SK-N-SH (cell line): ENCODE measurements at regions not wholly inside any gene's neighbourhood (a gene's known extent, or its start where the extent isn't known, plus 50 kb on each side); places are given as distances from the start of the nearest gene placed in this dataset.

Experiments used
- CTCF ChIA-PET: fragments of 300-600, 350-600 bp; formaldehyde crosslinking; extraction: SDS; loops from one replicate; lab custom pipeline; 2021; lab: Yijun Ruan, JAX
- POLR2A ChIA-PET: fragments of 350-600 bp; sonication (Branson Sonifier 250); formaldehyde crosslinking; extraction: SDS; loops from one replicate; lab custom pipeline; 2020; ENCODE audit warnings: antibody characterized with exemption, inconsistent platforms; lab: Yijun Ruan, JAX
- DNase-seq: peaks from one replicate; pipeline ENCODE4 v3.0.0; 2012
- H2AFZ ChIP-seq: fragments of 200-600 bp; sonication (generic); 2 replicates; pipeline ENCODE4 v1.8.1; 2016; ENCODE audit warnings: antibody characterized with exemption, mild to moderate bottlenecking, low read depth
- H3F3A ChIP-seq: fragments of 200-600 bp; sonication (generic); replicated peaks from 2 replicates; pipeline ENCODE3; 2016; ENCODE audit warnings: antibody characterized with exemption, mild to moderate bottlenecking; ENCODE audit not compliant: insufficient read depth
- H3K27ac ChIP-seq, 2 experiments: fragments of 200-500 bp in 1 of 2; fragments of 200-600 bp in 1 of 2; sonication (Bioruptor generic) in 1 of 2; sonication (generic), shearing (Covaris generic) in 1 of 2; 2 replicates each; pipeline versions ENCODE4 v1.5.1 to v1.6.1; 2014 to 2016; ENCODE audit warnings: low read depth in 2 of 2, inconsistent platforms in 1 of 2, low read length in 1 of 2, mild to moderate bottlenecking in 1 of 2, mixed read lengths in 1 of 2
- H3K27me3 ChIP-seq: fragments of 200-600 bp; sonication (generic), shearing (Covaris generic); 2 replicates; pipeline ENCODE4 v1.6.1; 2016; ENCODE audit warnings: mixed run types; ENCODE audit not compliant: insufficient read depth
- H3K36me3 ChIP-seq, 2 experiments: fragments of 200-500 bp in 1 of 2; fragments of 200-600 bp in 1 of 2; sonication (Bioruptor generic) in 1 of 2; sonication (generic) in 1 of 2; replicated peaks in 1 of 2; 2 replicates each; pipeline versions ENCODE3 to v1.5.1; 2014 to 2016; ENCODE audit warnings: low read length in 1 of 2, mild to moderate bottlenecking in 1 of 2; ENCODE audit not compliant: insufficient read depth in 2 of 2, control insufficient read depth in 1 of 2
- H3K4me1 ChIP-seq, 2 experiments: fragments of 200-500 bp in 1 of 2; fragments of 200-600 bp in 1 of 2; sonication (Bioruptor generic) in 1 of 2; sonication (generic), shearing (Covaris generic) in 1 of 2; 2 replicates each; pipeline versions ENCODE4 v1.5.1 to v1.6.1; 2014 to 2016; ENCODE audit warnings: low read depth in 1 of 2, low read length in 1 of 2, mixed run types in 1 of 2; ENCODE audit not compliant: insufficient read depth in 2 of 2, control insufficient read depth in 1 of 2
- H3K4me2 ChIP-seq: fragments of 200-600 bp; sonication (generic), shearing (Covaris generic); 2 replicates; pipeline ENCODE4 v1.6.1; 2017; ENCODE audit warnings: mixed run types
- H3K4me3 ChIP-seq, 2 experiments: fragments of 200-500 bp in 1 of 2; fragments of 200-600 bp in 1 of 2; sonication (Bioruptor generic) in 1 of 2; sonication (generic), shearing (Covaris generic) in 1 of 2; 2 replicates each; pipeline versions ENCODE4 v1.5.1 to v1.8.1; 2014 to 2016; ENCODE audit warnings: low read depth in 2 of 2, inconsistent platforms in 1 of 2, low read length in 1 of 2, mild to moderate bottlenecking in 1 of 2, mixed read lengths in 1 of 2, moderate library complexity in 1 of 2
- H3K79me2 ChIP-seq: fragments of 200-600 bp; sonication (generic); 2 replicates; pipeline ENCODE4 v1.8.1; 2017; ENCODE audit warnings: mild to moderate bottlenecking; ENCODE audit not compliant: insufficient read depth
- H3K9ac ChIP-seq: fragments of 200-600 bp; sonication (generic); 2 replicates; pipeline ENCODE4 v1.6.1; 2017; ENCODE audit warnings: mixed run types
- H3K9me2 ChIP-seq: fragments of 200-600 bp; sonication (generic); 2 replicates; pipeline ENCODE4 v1.6.1; 2017; ENCODE audit warnings: mixed run types
- H3K9me3 ChIP-seq: fragments of 200-600 bp; sonication (generic); 2 replicates; pipeline ENCODE4 v1.6.1; 2017; ENCODE audit warnings: mixed run types, mild to moderate bottlenecking, moderate library complexity
- H4K20me1 ChIP-seq: fragments of 200-600 bp; sonication (generic); 2 replicates; pipeline ENCODE4 v1.6.1; 2017; ENCODE audit warnings: mild to moderate bottlenecking, mixed run types; ENCODE audit not compliant: insufficient read depth
- CHD2 ChIP-seq: fragments of 150-350 bp; IDR thresholded peaks from 2 replicates; pipeline ENCODE4 v1.6.1; 2018; ENCODE audit warnings: low read length; ENCODE audit not compliant: partially characterized antibody
- ELF1 ChIP-seq: IDR thresholded peaks from 2 replicates; pipeline ENCODE4 v1.4.0; 2012
- EP300 ChIP-seq, 2 experiments: IDR thresholded peaks; 2 replicates each; pipeline versions ENCODE4 v1.4.0 to v1.6.1; 2012; ENCODE audit warnings: borderline replicate concordance in 1 of 2, low read depth in 1 of 2, low read length in 1 of 2
- FOSL2 ChIP-seq: IDR thresholded peaks from 2 replicates; pipeline ENCODE4 v1.4.0; 2012; ENCODE audit warnings: low read depth, mild to moderate bottlenecking, moderate library complexity, borderline replicate concordance
- GABPA ChIP-seq: IDR thresholded peaks from 2 replicates; pipeline ENCODE4 v1.4.0; 2012; ENCODE audit warnings: low read depth, mild to moderate bottlenecking
- NFIC ChIP-seq: IDR thresholded peaks from 2 replicates; pipeline ENCODE4 v1.4.0; 2012; ENCODE audit warnings: borderline replicate concordance
- RFX5 ChIP-seq: IDR thresholded peaks from 2 replicates; pipeline ENCODE4 v1.6.1; 2012; ENCODE audit warnings: mild to moderate bottlenecking, improper control_type of control experiment, low read length
- RXRA ChIP-seq: IDR thresholded peaks from 2 replicates; pipeline ENCODE4 v1.4.0; 2012; ENCODE audit warnings: low read depth, mild to moderate bottlenecking, borderline replicate concordance
- SIN3A ChIP-seq: IDR thresholded peaks from 2 replicates; pipeline ENCODE4 v1.6.1; 2012; ENCODE audit warnings: low read depth, mild to moderate bottlenecking, low read length, moderate library complexity, borderline replicate concordance
- TEAD4 ChIP-seq: IDR thresholded peaks from 2 replicates; pipeline ENCODE4 v1.4.0; 2012; ENCODE audit warnings: mild to moderate bottlenecking, borderline replicate concordance; ENCODE audit not compliant: insufficient read depth
- WGBS: methylation state at CpG from one replicate; pipeline ENCODE4 v1.1.6; 2017; ENCODE audit warnings: low lambda C conversion rate; 5-methylcytosine and 5-hydroxymethylcytosine counted together
- TF ChIP-seq, protein P1 (sequence below): IDR thresholded peaks from 2 replicates; pipeline ENCODE4 v1.4.0; 2012; ENCODE audit warnings: low read depth
- TF ChIP-seq, protein P2 (sequence below): IDR thresholded peaks from 2 replicates; pipeline ENCODE4; 2012
- TF ChIP-seq, protein P3 (sequence below): IDR thresholded peaks from 2 replicates; pipeline ENCODE4 v1.4.0; 2012; ENCODE audit warnings: low read depth, borderline replicate concordance
- TF ChIP-seq, protein P4 (sequence below): fragments of 200-600 bp; sonication (generic); IDR thresholded peaks from 2 replicates; pipeline ENCODE4 v1.6.1; 2017; ENCODE audit warnings: antibody characterized with exemption, mild to moderate bottlenecking, moderate library complexity
- TF ChIP-seq, protein P5 (sequence below): fragments of 150-350 bp; IDR thresholded peaks from 2 replicates; pipeline ENCODE4 v1.6.1; 2017; ENCODE audit warnings: antibody characterized with exemption, low read length, low read depth, borderline replicate concordance

DNA sequence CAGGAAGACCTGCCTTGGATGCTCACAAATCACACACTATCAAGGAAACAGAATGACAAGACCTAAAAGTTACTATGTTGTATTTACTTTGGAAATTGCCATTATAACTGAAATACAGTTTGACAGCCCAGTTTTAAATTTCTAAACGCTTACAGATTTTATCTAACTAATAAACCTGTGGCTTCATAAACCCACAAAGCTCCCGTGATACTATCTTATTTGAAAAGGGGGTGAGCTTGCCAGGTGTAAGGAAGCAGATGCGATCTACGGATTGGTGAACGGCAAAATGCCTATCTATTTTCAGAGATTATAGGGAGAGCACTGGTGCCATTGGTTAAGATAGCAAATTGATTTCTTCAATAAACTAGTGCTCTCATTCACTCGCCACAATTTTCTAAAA is 485.5 kb downstream of the BCAT1 start:
- Histone ChIP-seq H3K27me3 (no peaks in the 10 kb centered on the region), H3K9me3 (no peaks in the 10 kb centered on the region), H3K4me3 (no peak overlapping the region), H2AFZ (no peak overlapping the region), H3K9me2 (no peaks in the 10 kb centered on the region), H3K36me3 (no peaks in the 10 kb centered on the region), H3K27ac (no peak overlapping the region), H3K4me2 (no peak overlapping the region), H3K79me2 (no peaks in the 10 kb centered on the region), H3K4me1 (no peaks in the 10 kb centered on the region), H4K20me1 (no peaks in the 10 kb centered on the region), H3K9ac (no peak overlapping the region), H3F3A (no peaks in the 10 kb centered on the region)
- no peak for DNase-seq
- WGBS, result 71% methylated on average over 6 of the region's 6 CpGs
- POLR2A ChIA-PET, result no interaction called here
- TF ChIP-seq GABPA (no peak), RFX5 (no peak), CHD2 (no peak), EP300 (IDR thresholded peaks at IDR 0.05; ENCODE audit: borderline replicate concordance in 1 of 2, low read depth in 1 of 2, low read length in 1 of 2) (no peak)
- TF ChIP-seq, protein P1, sequence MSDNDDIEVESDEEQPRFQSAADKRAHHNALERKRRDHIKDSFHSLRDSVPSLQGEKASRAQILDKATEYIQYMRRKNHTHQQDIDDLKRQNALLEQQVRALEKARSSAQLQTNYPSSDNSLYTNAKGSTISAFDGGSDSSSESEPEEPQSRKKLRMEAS, result no peak
- TF ChIP-seq, protein P2, sequence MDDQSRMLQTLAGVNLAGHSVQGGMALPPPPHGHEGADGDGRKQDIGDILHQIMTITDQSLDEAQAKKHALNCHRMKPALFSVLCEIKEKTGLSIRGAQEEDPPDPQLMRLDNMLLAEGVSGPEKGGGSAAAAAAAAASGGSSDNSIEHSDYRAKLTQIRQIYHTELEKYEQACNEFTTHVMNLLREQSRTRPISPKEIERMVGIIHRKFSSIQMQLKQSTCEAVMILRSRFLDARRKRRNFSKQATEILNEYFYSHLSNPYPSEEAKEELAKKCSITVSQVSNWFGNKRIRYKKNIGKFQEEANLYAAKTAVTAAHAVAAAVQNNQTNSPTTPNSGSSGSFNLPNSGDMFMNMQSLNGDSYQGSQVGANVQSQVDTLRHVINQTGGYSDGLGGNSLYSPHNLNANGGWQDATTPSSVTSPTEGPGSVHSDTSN, result no peak
- TF ChIP-seq, protein P3, sequence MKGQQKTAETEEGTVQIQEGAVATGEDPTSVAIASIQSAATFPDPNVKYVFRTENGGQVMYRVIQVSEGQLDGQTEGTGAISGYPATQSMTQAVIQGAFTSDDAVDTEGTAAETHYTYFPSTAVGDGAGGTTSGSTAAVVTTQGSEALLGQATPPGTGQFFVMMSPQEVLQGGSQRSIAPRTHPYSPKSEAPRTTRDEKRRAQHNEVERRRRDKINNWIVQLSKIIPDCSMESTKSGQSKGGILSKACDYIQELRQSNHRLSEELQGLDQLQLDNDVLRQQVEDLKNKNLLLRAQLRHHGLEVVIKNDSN, result no peak
- TF ChIP-seq, protein P4, sequence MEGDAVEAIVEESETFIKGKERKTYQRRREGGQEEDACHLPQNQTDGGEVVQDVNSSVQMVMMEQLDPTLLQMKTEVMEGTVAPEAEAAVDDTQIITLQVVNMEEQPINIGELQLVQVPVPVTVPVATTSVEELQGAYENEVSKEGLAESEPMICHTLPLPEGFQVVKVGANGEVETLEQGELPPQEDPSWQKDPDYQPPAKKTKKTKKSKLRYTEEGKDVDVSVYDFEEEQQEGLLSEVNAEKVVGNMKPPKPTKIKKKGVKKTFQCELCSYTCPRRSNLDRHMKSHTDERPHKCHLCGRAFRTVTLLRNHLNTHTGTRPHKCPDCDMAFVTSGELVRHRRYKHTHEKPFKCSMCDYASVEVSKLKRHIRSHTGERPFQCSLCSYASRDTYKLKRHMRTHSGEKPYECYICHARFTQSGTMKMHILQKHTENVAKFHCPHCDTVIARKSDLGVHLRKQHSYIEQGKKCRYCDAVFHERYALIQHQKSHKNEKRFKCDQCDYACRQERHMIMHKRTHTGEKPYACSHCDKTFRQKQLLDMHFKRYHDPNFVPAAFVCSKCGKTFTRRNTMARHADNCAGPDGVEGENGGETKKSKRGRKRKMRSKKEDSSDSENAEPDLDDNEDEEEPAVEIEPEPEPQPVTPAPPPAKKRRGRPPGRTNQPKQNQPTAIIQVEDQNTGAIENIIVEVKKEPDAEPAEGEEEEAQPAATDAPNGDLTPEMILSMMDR, result no peak
- CTCF ChIA-PET, result interaction anchor here (0.6 kb wide), 1 partner anchor 516 kb away, joined by 3 read pairs; no protein-coding TSS in a partner anchor

DNA sequence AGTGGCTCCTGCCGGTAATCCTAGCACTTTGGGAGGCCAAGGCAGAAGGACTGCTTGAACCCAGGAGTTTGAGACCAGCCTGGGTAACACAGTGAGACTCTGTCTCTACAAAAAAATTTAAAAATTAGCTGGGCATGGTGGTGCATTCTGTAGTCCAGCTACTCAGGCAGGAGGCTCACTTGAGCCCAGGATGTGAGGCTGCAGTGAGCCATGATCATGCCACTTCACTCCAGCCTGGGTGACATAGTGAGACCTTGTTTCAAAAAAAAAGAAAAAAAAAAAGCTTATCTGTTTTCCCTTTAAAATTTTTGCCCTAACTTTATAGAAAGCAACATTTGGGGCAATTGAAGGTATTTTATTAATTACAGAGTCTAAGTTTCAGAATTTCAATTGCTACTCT is 486.0 kb downstream of the BCAT1 start:
- H3K27me3 ChIP-seq, result no peaks in the 10 kb centered on the region
- H3K9me3 ChIP-seq, result no peaks in the 10 kb centered on the region
- no peaks in the 10 kb centered on the region for H3F3A ChIP-seq
- POLR2A ChIA-PET, result no interaction called here
- H4K20me1 ChIP-seq, result no peaks in the 10 kb centered on the region
- CTCF ChIA-PET, result no interaction called here
- no peak overlapping the region for H3K4me3 ChIP-seq
- no peaks in the 10 kb centered on the region for H3K36me3 ChIP-seq
- no peak for DNase-seq
- TF ChIP-seq TEAD4 (no peak), RXRA (no peak), SIN3A (no peak), ELF1 (no peak), NFIC (no peak), FOSL2 (no peak)
- TF ChIP-seq, protein P5, sequence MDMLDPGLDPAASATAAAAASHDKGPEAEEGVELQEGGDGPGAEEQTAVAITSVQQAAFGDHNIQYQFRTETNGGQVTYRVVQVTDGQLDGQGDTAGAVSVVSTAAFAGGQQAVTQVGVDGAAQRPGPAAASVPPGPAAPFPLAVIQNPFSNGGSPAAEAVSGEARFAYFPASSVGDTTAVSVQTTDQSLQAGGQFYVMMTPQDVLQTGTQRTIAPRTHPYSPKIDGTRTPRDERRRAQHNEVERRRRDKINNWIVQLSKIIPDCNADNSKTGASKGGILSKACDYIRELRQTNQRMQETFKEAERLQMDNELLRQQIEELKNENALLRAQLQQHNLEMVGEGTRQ, result no peak
- no peaks in the 10 kb centered on the region for H3K79me2 ChIP-seq
- WGBS, result 60% methylated on average over 1 of the region's 1 CpG
- no peaks in the 10 kb centered on the region for H3K4me1 ChIP-seq
- H2AFZ ChIP-seq, result no peak overlapping the region
- no peaks in the 10 kb centered on the region for H3K9me2 ChIP-seq
- no peak overlapping the region for H3K27ac ChIP-seq
- H3K9ac ChIP-seq, result no peak overlapping the region
- no peak overlapping the region for H3K4me2 ChIP-seq
